GM10248 (cell line): ENCODE measurements at regions not wholly inside any gene's neighbourhood (a gene's known extent, or its start where the extent isn't known, plus 50 kb on each side); places are given as distances from the start of the nearest gene placed in this dataset.

ENCODE experiments used
- CTCF ChIA-PET: fragments of 300-600 bp; sonication (Branson Sonifier 250); formaldehyde crosslinking; extraction: SDS; loops from one replicate; lab custom pipeline; 2021; ENCODE audit warnings: antibody characterized with exemption; lab: Yijun Ruan, JAX
- POLR2A ChIA-PET: fragments of 350-650 bp; sonication (Branson Sonifier 250); formaldehyde crosslinking; extraction: SDS; loops from one replicate; lab custom pipeline; 2020; ENCODE audit warnings: antibody characterized with exemption; lab: Yijun Ruan, JAX
- DNase-seq: peaks from one replicate; pipeline ENCODE4 v3.0.0; 2012; ENCODE audit errors: extremely low spot score
- TF ChIP-seq, protein P1 (sequence below): IDR thresholded peaks from 2 replicates; pipeline ENCODE4 v1.5.1; 2012; ENCODE audit warnings: mild to moderate bottlenecking, low read depth; ENCODE audit errors: extremely low read depth, missing control alignments, control extremely low read depth

DNA sequence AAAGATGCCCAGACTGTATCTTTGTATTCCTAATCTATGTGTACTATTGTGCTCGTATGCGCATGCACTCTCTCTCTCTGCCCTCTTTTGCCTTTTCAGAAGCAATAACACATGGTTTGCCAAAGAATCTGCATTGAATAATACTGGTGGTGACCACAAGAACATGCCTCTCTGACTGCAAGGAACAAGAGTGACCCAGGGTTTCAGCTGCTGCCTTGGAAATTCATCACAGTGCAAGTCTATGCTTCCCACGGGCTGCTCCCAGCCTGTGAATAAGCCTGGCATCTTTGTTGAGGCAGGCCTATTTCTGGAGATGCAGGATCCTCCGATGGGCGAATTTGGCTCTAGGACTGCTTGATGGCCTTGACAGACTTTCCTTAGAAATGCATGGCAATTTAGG, 689.4 kb upstream of the FANCL start:
- DNase-seq: no peak
- TF ChIP-seq, protein P1, sequence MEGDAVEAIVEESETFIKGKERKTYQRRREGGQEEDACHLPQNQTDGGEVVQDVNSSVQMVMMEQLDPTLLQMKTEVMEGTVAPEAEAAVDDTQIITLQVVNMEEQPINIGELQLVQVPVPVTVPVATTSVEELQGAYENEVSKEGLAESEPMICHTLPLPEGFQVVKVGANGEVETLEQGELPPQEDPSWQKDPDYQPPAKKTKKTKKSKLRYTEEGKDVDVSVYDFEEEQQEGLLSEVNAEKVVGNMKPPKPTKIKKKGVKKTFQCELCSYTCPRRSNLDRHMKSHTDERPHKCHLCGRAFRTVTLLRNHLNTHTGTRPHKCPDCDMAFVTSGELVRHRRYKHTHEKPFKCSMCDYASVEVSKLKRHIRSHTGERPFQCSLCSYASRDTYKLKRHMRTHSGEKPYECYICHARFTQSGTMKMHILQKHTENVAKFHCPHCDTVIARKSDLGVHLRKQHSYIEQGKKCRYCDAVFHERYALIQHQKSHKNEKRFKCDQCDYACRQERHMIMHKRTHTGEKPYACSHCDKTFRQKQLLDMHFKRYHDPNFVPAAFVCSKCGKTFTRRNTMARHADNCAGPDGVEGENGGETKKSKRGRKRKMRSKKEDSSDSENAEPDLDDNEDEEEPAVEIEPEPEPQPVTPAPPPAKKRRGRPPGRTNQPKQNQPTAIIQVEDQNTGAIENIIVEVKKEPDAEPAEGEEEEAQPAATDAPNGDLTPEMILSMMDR: no peak
- ChIA-PET CTCF (no interaction called here), POLR2A (no interaction called here)

DNA sequence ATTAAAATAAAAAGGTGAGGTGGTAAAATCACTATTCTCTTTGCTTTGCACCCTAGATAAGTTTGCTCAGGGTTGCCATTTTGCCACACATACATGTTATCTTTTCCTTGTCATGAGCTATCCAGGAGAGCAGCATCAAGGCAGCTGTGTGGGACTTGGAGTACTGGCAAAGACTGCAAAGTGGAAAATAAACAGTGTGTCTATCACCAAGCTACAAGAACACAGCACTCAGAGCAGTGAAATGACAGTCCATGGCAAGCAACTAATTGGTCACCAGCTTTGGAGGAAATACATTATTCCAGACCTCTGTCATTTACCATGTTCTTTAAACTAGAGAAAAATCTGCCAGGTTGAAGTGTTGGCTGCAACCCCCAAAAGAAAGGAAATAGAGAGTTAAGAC, 687.8 kb upstream of the FANCL start:
- CTCF ChIA-PET: interaction anchor here (1.2 to 1.3 kb wide), 2 partner anchors 10 to 72 kb away, joined by 3 to 4 read pairs; no protein-coding TSS in a partner anchor
- DNase-seq: no peak
- POLR2A ChIA-PET: no interaction called here
- TF ChIP-seq, protein P1: no peak

DNA sequence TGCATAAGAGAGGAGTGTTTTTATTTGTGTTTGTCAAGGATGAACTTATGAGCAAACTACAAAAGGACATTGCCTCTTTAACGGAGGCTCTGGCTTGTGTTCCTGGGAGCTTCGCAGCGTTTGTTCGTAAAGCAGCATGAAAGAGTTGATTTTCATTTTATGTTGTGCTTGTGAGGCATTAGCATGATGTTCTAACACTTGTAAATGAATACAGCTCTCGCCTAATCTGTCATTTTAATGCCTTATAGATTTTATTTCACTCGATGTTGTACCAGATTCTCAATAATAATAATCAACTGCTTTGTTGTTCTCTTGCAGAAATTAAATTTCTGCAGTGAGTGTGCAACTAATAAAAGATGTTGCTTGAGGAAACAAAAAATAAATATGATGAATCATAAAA, 687.3 kb upstream of the FANCL start:
- TF ChIP-seq, protein P1: no peak
- ChIA-PET CTCF (interaction anchor here (1.2 to 1.3 kb wide), 2 partner anchors 10 to 73 kb away, joined by 3 to 4 read pairs; no protein-coding TSS in a partner anchor), POLR2A (no interaction called here)
- no peak for DNase-seq

DNA sequence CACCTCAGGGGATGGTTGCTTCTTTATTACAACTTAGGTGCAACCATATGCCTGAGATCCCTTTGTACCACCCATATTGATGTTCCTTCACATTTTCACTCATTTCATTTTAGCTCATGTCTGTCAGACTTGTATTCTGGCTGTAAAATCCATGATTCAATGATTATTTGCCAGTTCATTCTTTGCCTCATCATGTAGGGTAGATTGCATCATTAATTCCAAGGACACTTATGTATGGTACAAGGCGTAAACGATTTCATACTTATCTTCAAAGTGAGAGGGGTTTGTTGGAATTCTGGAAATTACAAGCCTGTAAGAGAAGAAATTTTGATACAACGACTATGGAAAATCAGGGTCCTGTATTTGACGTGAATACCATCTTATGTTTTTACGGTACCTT, 685.0 kb upstream of the FANCL start:
- ChIA-PET CTCF (no interaction called here), POLR2A (no interaction called here)
- no peak for DNase-seq
- TF ChIP-seq, protein P1: no peak

DNA sequence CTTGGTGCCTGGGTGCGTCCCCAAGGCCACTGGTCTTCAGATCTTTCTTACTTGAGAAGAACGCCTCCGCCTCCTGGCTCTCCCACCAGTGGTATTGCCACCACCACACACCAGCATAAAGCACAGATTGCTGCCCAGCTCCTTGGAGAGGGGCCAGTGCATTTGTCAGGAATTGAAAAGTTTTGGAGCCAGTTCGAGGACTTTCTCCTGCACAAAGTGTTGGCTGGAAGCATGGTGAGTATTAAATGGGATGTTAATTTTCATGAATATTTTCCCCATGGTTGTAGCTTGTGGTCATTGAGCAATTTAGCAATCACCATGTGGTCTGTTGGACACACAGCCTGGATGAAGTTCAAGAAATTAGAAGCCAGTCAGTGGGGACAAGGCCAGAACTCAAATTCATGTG, 684.6 kb upstream of the FANCL start:
- DNase-seq: no peak
- ChIA-PET CTCF (no interaction called here), POLR2A (no interaction called here)
- TF ChIP-seq, protein P1: no peak

DNA sequence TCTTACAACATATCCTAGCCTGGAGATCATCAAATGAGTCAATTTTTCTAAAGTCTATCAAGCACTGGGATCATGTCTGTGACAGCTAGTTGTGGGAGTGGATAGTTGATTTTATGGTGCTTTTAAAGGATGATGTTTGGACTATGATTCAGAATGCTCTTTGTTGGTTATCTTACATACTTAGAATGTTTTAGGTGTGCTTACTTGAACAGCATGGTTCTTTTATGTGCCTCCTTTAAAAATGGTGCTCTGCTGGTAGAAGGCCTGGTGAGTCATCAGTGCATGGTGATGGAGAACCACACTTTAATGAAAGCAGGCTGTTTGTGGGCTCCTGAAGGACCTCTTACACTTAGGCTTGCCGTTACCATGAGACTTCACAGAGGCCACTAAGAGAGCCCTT, 682.7 kb upstream of the FANCL start:
- no peak for DNase-seq
- POLR2A ChIA-PET: no interaction called here
- TF ChIP-seq, protein P1: no peak
- CTCF ChIA-PET: no interaction called here
